GM18502 (cell line): ENCODE measurements at regions not wholly inside any gene's neighbourhood (a gene's known extent, or its start where the extent isn't known, plus 50 kb on each side); places are given as distances from the start of the nearest gene placed in this dataset.

Source experiments
- ATAC-seq: cut with Tn5 transposase; IDR thresholded peaks from one replicate; pipeline ENCODE4 v1.9.1; 2021; ENCODE audit warnings: mild to moderate bottlenecking; ENCODE audit not compliant: unreplicated experiment, poor library complexity

GRCh38 chr1:219371471-219371870 is 197.8 kb downstream of the LYPLAL1 start:
- ATAC-seq, result no peak

- ATAC-seq, result no peak
Observed at GRCh38 chr1:219367496-219367895, 193.8 kb downstream of the LYPLAL1 start.

GRCh38 chr1:219365451-219365850 is 191.8 kb downstream of the LYPLAL1 start:
- no peak for ATAC-seq

GRCh38 chr1:219362702-219363101 is 189.0 kb downstream of the LYPLAL1 start:
- no peak for ATAC-seq

- ATAC-seq, result no peak
Observed at GRCh38 chr1:219359126-219359525, 185.4 kb downstream of the LYPLAL1 start.

GRCh38 chr1:219358080-219358479 is 184.4 kb downstream of the LYPLAL1 start:
- ATAC-seq, result no peak

GRCh38 chr1:219354962-219355361 is 181.3 kb downstream of the LYPLAL1 start:
- ATAC-seq, result no peak

GRCh38 chr1:219352961-219353651 is 179.4 kb downstream of the LYPLAL1 start:
- ATAC-seq, result no peak

- no peak for ATAC-seq
Observed at GRCh38 chr1:219350172-219350931, 176.7 kb downstream of the LYPLAL1 start.

GRCh38 chr1:219347921-219348391 is 174.3 kb downstream of the LYPLAL1 start:
- ATAC-seq, result no peak

GRCh38 chr1:219347376-219347775 is 173.7 kb downstream of the LYPLAL1 start:
- ATAC-seq, result no peak

GRCh38 chr1:219345953-219346352 is 172.3 kb downstream of the LYPLAL1 start:
- no peak for ATAC-seq

GRCh38 chr1:219342836-219343235 is 169.2 kb downstream of the LYPLAL1 start:
- no peak for ATAC-seq

GRCh38 chr1:219340796-219341195 is 167.1 kb downstream of the LYPLAL1 start:
- ATAC-seq, result no peak

GRCh38 chr1:219339466-219339865 is 165.8 kb downstream of the LYPLAL1 start:
- ATAC-seq, result no peak

- no peak for ATAC-seq
Observed at GRCh38 chr1:219337588-219337987, 163.9 kb downstream of the LYPLAL1 start.

- ATAC-seq, result no peak
Observed at GRCh38 chr1:219333626-219334025, 159.9 kb downstream of the LYPLAL1 start.

GRCh38 chr1:219331424-219331823 is 157.7 kb downstream of the LYPLAL1 start:
- no peak for ATAC-seq

GRCh38 chr1:219330669-219331068 is 157.0 kb downstream of the LYPLAL1 start:
- no peak for ATAC-seq

GRCh38 chr1:219330001-219330400 is 156.3 kb downstream of the LYPLAL1 start:
- ATAC-seq, result no peak

- ATAC-seq, result no peak
Observed at GRCh38 chr1:219329578-219329977, 155.9 kb downstream of the LYPLAL1 start.

GRCh38 chr1:219326843-219327242 is 153.2 kb downstream of the LYPLAL1 start:
- ATAC-seq, result no peak
